WTC11 (cell line): ENCODE measurements at regions not wholly inside any gene's neighbourhood (a gene's known extent, or its start where the extent isn't known, plus 50 kb on each side); places are given as distances from the start of the nearest gene placed in this dataset.

Experiments used
- ATAC-seq: fragments of 200-7000 bp; cut with Tn5 transposase; 2 replicates; pipeline ENCODE4 v1.10.0; 2021; ENCODE audit warnings: mild to moderate bottlenecking, moderate library complexity
- CTCF ChIA-PET: fragments of 300-600 bp; sonication (Branson Sonifier 250); formaldehyde crosslinking; loops from one replicate; lab custom pipeline; 2021; ENCODE audit warnings: antibody characterized with exemption; lab: Charles Lee
- POLR2A ChIA-PET: fragments of 350-600 bp; sonication (Branson Sonifier 250); formaldehyde crosslinking; loops from one replicate; lab custom pipeline; 2021; ENCODE audit warnings: antibody characterized with exemption; lab: Charles Lee
- DNase-seq: peaks from one replicate; pipeline ENCODE4 v3.0.0; 2021; ENCODE audit warnings: low spot score
- H3K27ac Mint-ChIP-seq: 2 replicates; pipeline ENCODE4 v1.8.0; 2021; ENCODE audit warnings: mixed read lengths
- H3K27me3 Mint-ChIP-seq: 2 replicates; pipeline ENCODE4 v1.8.0; 2021; ENCODE audit warnings: low read depth, mild to moderate bottlenecking, moderate library complexity, mixed read lengths
- H3K36me3 Mint-ChIP-seq: 2 replicates; pipeline ENCODE4 v1.8.0; 2021; ENCODE audit warnings: mixed read lengths
- H3K4me1 Mint-ChIP-seq: 2 replicates; pipeline ENCODE4 v1.8.0; 2022; ENCODE audit warnings: mixed read lengths
- H3K4me3 Mint-ChIP-seq: 2 replicates; pipeline ENCODE4 v1.8.0; 2021; ENCODE audit warnings: mild to moderate bottlenecking, moderate library complexity, mixed read lengths
- H3K9me3 Mint-ChIP-seq: 2 replicates; pipeline ENCODE4 v1.8.0; 2021; ENCODE audit warnings: mixed read lengths
- ATF3 ChIP-seq: sonication (generic); formaldehyde crosslinking; conservative IDR thresholded peaks from 2 replicates; pipeline ENCODE4 v1.8.1; 2022; ENCODE audit warnings: mild to moderate bottlenecking, missing genetic modification reagents
- CREM ChIP-seq: sonication (generic); formaldehyde crosslinking; IDR thresholded peaks from 2 replicates; pipeline ENCODE4 v1.8.1; 2022; ENCODE audit warnings: mild to moderate bottlenecking, missing genetic modification reagents, moderate library complexity
- E2F5 ChIP-seq: sonication (generic); formaldehyde crosslinking; IDR thresholded peaks from 2 replicates; pipeline ENCODE4 v1.8.1; 2022; ENCODE audit warnings: mild to moderate bottlenecking, moderate library complexity, missing genetic modification reagents
- EMX1 ChIP-seq: fragments of 250-450 bp; sonication (Bioruptor Pico); IDR thresholded peaks from 2 replicates; pipeline ENCODE4 v1.8.0; 2021; ENCODE audit warnings: mild to moderate bottlenecking
- ETV6 ChIP-seq: sonication (generic); formaldehyde crosslinking; IDR thresholded peaks from 2 replicates; pipeline ENCODE4 v1.8.1; 2022; ENCODE audit warnings: mild to moderate bottlenecking, missing genetic modification reagents
- FOXK1 ChIP-seq: sonication (generic); formaldehyde crosslinking; IDR thresholded peaks from 2 replicates; pipeline ENCODE4 v1.8.0; 2022; ENCODE audit warnings: mild to moderate bottlenecking, moderate library complexity, missing genetic modification reagents
- GABPB1 ChIP-seq: sonication (generic); formaldehyde crosslinking; IDR thresholded peaks from 2 replicates; pipeline ENCODE4 v1.8.1; 2023; ENCODE audit warnings: mild to moderate bottlenecking, missing genetic modification reagents
- GRHL2 ChIP-seq: fragments of 250-450 bp; sonication (Bioruptor Pico); IDR thresholded peaks from 2 replicates; pipeline ENCODE4 v1.8.0; 2022; ENCODE audit warnings: mild to moderate bottlenecking, moderate library complexity; ENCODE audit not compliant: insufficient replicate concordance, severe bottlenecking
- GTF2I ChIP-seq: fragments of 250-450 bp; sonication (Bioruptor Pico); conservative IDR thresholded peaks from 2 replicates; pipeline ENCODE4 v1.4.0; 2021; ENCODE audit warnings: mild to moderate bottlenecking
- HMGA2 ChIP-seq: fragments of 250-450 bp; sonication (Bioruptor Pico); IDR thresholded peaks from 2 replicates; pipeline ENCODE4 v1.4.0; 2021; ENCODE audit warnings: mild to moderate bottlenecking, moderate library complexity
- IRF1 ChIP-seq: sonication (generic); formaldehyde crosslinking; IDR thresholded peaks from 2 replicates; pipeline ENCODE4 v1.8.0; 2023; ENCODE audit warnings: missing genetic modification reagents
- IRF2 ChIP-seq: sonication (generic); formaldehyde crosslinking; IDR thresholded peaks from 2 replicates; pipeline ENCODE4 v1.8.0; 2022; ENCODE audit warnings: low read depth, missing genetic modification reagents, borderline replicate concordance
- JUN ChIP-seq: sonication (generic); formaldehyde crosslinking; IDR thresholded peaks from 2 replicates; pipeline ENCODE4 v1.8.0; 2023; ENCODE audit warnings: mild to moderate bottlenecking, missing genetic modification reagents
- MYBL2 ChIP-seq: sonication (generic); formaldehyde crosslinking; IDR thresholded peaks from 2 replicates; pipeline ENCODE4 v1.8.1; 2023; ENCODE audit warnings: mild to moderate bottlenecking, moderate library complexity, missing genetic modification reagents
- OVOL2 ChIP-seq: fragments of 250-450 bp; sonication (Bioruptor Pico); IDR thresholded peaks from 2 replicates; pipeline ENCODE4 v1.9.0; 2021; ENCODE audit warnings: mild to moderate bottlenecking, borderline replicate concordance
- SOX15 ChIP-seq: fragments of 250-450 bp; sonication (Bioruptor Pico); IDR thresholded peaks from 2 replicates; pipeline ENCODE4 v1.9.0; 2021; ENCODE audit warnings: mild to moderate bottlenecking
- ZBTB43 ChIP-seq: sonication (generic); formaldehyde crosslinking; IDR thresholded peaks from 2 replicates; pipeline ENCODE4 v1.8.1; 2023; ENCODE audit warnings: mild to moderate bottlenecking, missing genetic modification reagents
- ZNF138 ChIP-seq: sonication (generic); formaldehyde crosslinking; conservative IDR thresholded peaks from 2 replicates; pipeline ENCODE4 v1.8.1; 2022; ENCODE audit warnings: mild to moderate bottlenecking, moderate library complexity, missing genetic modification reagents
- ZNF396 ChIP-seq: fragments of 250-450 bp; sonication (Bioruptor Pico); IDR thresholded peaks from 2 replicates; pipeline ENCODE4 v1.8.0; 2021; ENCODE audit warnings: mild to moderate bottlenecking, moderate library complexity, borderline replicate concordance
- ZNF416 ChIP-seq: fragments of 250-450 bp; sonication (Bioruptor Pico); IDR thresholded peaks from 2 replicates; pipeline ENCODE4 v1.9.0; 2021; ENCODE audit warnings: mild to moderate bottlenecking, inconsistent platforms
- ZNF423 ChIP-seq: fragments of 250-450 bp; sonication (Bioruptor Pico); IDR thresholded peaks from 2 replicates; pipeline ENCODE4 v2.1.2; 2022; ENCODE audit warnings: mild to moderate bottlenecking, moderate library complexity
- ZNF671 ChIP-seq: fragments of 250-450 bp; sonication (Bioruptor Pico); IDR thresholded peaks from 2 replicates; pipeline ENCODE4 v1.8.0; 2021; ENCODE audit warnings: mild to moderate bottlenecking
- TF ChIP-seq, protein P1 (sequence below): fragments of 250-450 bp; sonication (Bioruptor Pico); IDR thresholded peaks from 2 replicates; pipeline ENCODE4 v1.9.0; 2021; ENCODE audit warnings: mild to moderate bottlenecking
- TF ChIP-seq, protein P2 (sequence below): sonication (generic); formaldehyde crosslinking; IDR thresholded peaks from 2 replicates; pipeline ENCODE4 v1.8.0; 2022; ENCODE audit warnings: mild to moderate bottlenecking, missing genetic modification reagents
- TF ChIP-seq, protein P3 (sequence below): fragments of 250-450 bp; sonication (Bioruptor Pico); conservative IDR thresholded peaks from 2 replicates; pipeline ENCODE4 v1.9.0; 2021; ENCODE audit warnings: mild to moderate bottlenecking
- TF ChIP-seq, protein P4 (sequence below): sonication (generic); formaldehyde crosslinking; IDR thresholded peaks from 2 replicates; pipeline ENCODE4 v1.8.1; 2023; ENCODE audit warnings: mild to moderate bottlenecking, missing genetic modification reagents, moderate library complexity

DNA sequence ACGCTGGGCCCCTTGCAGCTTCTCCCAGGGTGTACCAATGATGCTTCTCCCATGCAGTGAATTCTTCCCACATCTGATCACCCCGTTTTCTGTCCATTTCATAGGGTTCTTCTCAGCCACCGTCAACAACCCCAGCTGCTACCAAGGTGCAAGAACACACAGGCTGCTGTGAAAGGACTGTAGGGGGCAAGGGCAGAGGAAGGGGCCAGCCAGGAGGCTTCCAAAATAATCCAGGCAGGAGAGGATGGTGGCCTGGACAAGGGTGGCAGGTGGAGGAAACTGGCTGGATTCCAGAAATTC is 113.3 kb upstream of the WNT4 start:
- CTCF ChIA-PET, result interaction anchor here (1.0 kb wide), 1 partner anchor 31 kb away, joined by 3 read pairs; no protein-coding TSS in a partner anchor
- POLR2A ChIA-PET, result no interaction called here
- Mint-ChIP-seq H3K27ac (no peak overlapping the region), H3K27me3 (peaks cover 4% of the 10 kb centered on the region; the same call in 1 of the 2 replicates), H3K36me3 (no peaks in the 10 kb centered on the region), H3K4me1 (peaks cover 43% of the 10 kb centered on the region), H3K9me3 (no peaks in the 10 kb centered on the region), H3K4me3 (no peak overlapping the region)
- DNase-seq (no peak), ATAC-seq (no peak)
- TF ChIP-seq ATF3 (CRISPR knock-in tag), result no peak
- no peak for TF ChIP-seq ZNF671 (CRISPR knock-in tag)
- TF ChIP-seq GABPB1 (CRISPR knock-in tag), result no peak
- TF ChIP-seq, protein P1, sequence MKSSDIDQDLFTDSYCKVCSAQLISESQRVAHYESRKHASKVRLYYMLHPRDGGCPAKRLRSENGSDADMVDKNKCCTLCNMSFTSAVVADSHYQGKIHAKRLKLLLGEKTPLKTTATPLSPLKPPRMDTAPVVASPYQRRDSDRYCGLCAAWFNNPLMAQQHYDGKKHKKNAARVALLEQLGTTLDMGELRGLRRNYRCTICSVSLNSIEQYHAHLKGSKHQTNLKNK (CRISPR knock-in tag), result no peak

DNA sequence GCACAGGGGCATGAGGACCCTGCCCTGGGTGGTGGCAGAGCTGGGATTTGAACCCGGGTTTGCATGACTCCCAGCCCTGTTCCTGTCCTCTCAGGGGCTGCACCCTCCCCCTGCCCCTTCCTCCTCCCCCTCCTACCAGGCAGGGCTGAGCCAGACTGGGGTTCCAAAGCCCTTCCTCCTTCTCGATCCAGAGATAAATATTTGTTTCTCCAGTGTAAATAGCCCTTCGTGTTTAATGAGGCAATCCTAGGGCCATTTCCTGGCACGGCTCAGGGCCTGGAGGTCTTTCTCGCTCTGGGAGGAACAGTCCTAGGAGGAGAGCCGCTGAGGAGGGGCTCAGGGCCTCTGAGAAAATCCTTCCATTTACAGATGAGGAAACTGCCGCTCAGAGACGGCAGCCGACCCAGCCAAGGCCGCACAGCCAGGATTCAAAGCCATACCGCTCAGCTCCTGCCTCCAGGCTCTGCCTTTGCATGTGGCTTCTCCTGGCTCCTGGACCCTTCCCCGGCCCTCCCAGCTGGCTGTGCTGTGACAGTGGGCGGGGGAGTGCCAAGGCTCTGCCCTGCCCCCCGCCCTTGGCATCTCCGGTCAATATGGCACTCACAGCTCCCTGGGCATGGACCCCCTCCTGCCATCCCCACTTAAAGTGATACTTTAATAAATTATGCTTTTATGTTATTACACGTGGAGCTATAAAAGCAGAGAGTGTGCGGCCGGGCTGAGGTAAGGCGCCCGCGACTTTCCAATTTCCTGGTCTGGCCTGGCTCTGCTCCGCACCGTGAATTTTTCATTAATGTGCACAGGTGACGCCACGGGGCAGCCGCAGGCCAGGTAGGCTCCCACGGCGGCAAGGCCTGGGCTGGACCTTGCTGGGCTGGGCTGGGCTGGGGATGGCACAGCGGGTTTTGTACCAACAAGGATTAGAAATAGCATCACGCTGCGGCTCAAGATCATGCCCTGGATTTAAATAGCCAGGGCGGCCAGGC is 114.7 kb upstream of the WNT4 start:
- H3K36me3 Mint-ChIP-seq, result no peaks in the 10 kb centered on the region
- H3K27me3 Mint-ChIP-seq, result no peaks in the 10 kb centered on the region
- no peaks in the 10 kb centered on the region for H3K9me3 Mint-ChIP-seq
- DNase-seq, result no peak
- H3K27ac Mint-ChIP-seq, result no peak overlapping the region
- H3K4me1 Mint-ChIP-seq, result peaks cover 51% of the 10 kb centered on the region
- ChIA-PET POLR2A (no interaction called here), CTCF (interaction anchor here (1.3 kb wide), 1 partner anchor 152 kb away, joined by 3 read pairs; no protein-coding TSS in a partner anchor)
- H3K4me3 Mint-ChIP-seq, result no peak overlapping the region
- ATAC-seq, result no peak; the same call in 1 of the 2 replicates
- TF ChIP-seq MYBL2 (no peak), ZNF423 (CRISPR knock-in tag) (no peak), ETV6 (no peak), IRF1 (no peak), FOXK1 (no peak), EMX1 (CRISPR knock-in tag) (no peak), IRF2 (no peak), ZNF138 (CRISPR knock-in tag) (no peak), ZNF416 (CRISPR knock-in tag) (no peak), JUN (CRISPR knock-in tag) (no peak), ZNF396 (CRISPR knock-in tag) (no peak), OVOL2 (CRISPR knock-in tag) (no peak)
- TF ChIP-seq, protein P2, sequence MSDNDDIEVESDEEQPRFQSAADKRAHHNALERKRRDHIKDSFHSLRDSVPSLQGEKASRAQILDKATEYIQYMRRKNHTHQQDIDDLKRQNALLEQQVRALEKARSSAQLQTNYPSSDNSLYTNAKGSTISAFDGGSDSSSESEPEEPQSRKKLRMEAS (CRISPR knock-in tag), result no peak
- TF ChIP-seq, protein P3, sequence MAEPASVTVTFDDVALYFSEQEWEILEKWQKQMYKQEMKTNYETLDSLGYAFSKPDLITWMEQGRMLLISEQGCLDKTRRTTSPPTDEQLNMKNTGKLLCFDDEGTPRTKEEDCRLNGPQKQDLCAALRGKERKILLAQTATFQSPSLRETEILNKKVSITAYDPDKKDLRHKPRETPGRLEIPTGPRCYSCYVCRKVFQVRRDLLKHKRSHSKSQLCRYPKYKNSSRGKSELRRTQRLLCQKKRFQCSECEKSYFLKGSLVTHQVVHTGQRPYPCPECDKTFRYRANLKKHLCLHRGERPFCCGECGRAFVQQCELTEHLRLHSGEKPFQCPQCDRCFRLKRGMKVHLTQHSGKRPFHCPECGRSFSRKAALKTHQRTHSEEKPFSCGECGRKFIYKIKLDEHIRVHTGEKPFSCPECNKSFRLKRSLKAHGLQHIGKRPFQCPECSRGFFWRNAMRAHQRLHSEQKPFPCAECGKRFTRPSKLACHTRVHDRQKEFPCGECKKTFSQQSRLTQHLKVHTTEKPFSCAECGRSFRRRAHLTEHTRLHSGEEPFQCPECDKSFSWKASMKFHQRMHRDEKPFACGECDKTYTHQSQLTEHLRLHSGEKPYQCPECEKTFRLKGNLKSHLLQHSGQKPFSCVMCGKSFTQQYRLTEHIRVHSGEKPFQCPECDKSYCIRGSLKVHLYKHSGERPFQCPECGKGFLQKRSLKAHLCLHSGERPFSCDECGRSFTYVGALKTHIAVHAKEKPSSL, result no peak

GRCh38 chr1:22258698-22259097 is 115.8 kb upstream of the WNT4 start:
- no peaks in the 10 kb centered on the region for H3K36me3 Mint-ChIP-seq
- TF ChIP-seq, protein P1 (CRISPR knock-in tag), result no peak
- TF ChIP-seq HMGA2 (CRISPR knock-in tag) (no peak), CREM (no peak), E2F5 (CRISPR knock-in tag) (no peak), ZBTB43 (CRISPR knock-in tag) (no peak), SOX15 (CRISPR knock-in tag) (no peak), ZNF138 (CRISPR knock-in tag) (no peak), GTF2I (CRISPR knock-in tag) (no peak), GRHL2 (CRISPR knock-in tag) (no peak)
- TF ChIP-seq, protein P4, sequence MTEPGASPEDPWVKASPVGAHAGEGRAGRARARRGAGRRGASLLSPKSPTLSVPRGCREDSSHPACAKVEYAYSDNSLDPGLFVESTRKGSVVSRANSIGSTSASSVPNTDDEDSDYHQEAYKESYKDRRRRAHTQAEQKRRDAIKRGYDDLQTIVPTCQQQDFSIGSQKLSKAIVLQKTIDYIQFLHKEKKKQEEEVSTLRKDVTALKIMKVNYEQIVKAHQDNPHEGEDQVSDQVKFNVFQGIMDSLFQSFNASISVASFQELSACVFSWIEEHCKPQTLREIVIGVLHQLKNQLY (CRISPR knock-in tag), result no peak

More at GRCh38 chr1:22258698-22259097, 115.8 kb upstream of the WNT4 start:
- no peak overlapping the region for H3K27ac Mint-ChIP-seq
- no peak for ATAC-seq
- ChIA-PET CTCF (interaction anchor here (1.3 kb wide), 1 partner anchor 153 kb away, joined by 3 read pairs; no protein-coding TSS in a partner anchor), POLR2A (no interaction called here)
- H3K27me3 Mint-ChIP-seq, result no peaks in the 10 kb centered on the region
- no peak for DNase-seq
- peaks cover 51% of the 10 kb centered on the region for H3K4me1 Mint-ChIP-seq
- no peaks in the 10 kb centered on the region for H3K9me3 Mint-ChIP-seq
- no peak overlapping the region for H3K4me3 Mint-ChIP-seq
